Hematopoietic multipotent progenitor cell (in vitro differentiated cells): ENCODE measurements at regions not wholly inside any gene's neighbourhood (a gene's known extent, or its start where the extent isn't known, plus 50 kb on each side); places are given as distances from the start of the nearest gene placed in this dataset.

Experiments used
- DNase-seq, 3 donors: peaks; one replicate each; pipeline ENCODE4 v3.0.0-alpha.2; 2011 to 2015; ENCODE audit warnings: low read depth in 2 of 3, low spot score in 2 of 3

DNA sequence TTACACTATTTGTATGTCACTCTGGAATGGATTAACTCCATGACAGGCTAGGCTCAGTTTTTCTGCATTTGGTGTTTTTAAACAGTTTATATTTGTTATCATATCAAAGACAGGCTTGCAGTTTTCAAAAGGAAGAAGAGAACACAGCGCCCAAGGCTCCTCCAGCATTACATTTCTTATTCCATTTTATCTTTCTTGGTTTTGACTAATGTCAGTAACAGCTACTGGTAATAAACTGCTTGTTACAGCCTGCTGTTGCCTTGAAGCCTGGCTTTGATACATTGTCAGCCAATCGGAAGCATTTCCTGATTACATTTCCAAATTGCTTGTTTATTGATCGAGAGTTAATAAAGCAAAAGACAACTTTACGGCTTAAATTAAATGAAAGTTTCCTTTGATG, 166.0 kb upstream of the MDFIC start:
- no peak for DNase-seq

DNA sequence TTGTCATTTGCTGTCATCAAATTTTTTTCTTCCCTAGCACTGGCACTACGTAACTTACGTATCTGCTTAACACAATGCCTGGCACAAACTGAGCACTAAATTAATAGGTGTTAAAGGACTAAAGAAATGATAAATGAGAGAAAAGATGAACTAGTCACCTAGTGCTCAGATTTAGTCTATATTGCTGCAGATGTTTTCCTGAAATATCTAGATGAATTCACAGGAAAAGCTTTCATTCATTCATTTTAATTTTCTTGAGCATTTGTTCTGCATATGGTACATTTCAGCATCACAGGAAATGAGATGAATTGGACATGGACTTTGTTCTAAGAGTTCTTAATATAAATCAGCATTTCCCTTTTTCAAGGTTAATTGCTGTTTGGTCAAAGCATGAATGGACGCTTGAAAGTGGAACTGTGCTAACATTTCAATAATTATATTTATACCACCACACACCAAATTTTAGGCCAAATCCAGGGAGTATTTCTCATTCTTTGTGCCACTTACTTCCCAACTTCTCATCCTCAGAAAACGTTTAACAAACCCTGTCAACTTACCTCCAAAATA, 163.2 kb upstream of the MDFIC start:
- no peak for DNase-seq

DNA sequence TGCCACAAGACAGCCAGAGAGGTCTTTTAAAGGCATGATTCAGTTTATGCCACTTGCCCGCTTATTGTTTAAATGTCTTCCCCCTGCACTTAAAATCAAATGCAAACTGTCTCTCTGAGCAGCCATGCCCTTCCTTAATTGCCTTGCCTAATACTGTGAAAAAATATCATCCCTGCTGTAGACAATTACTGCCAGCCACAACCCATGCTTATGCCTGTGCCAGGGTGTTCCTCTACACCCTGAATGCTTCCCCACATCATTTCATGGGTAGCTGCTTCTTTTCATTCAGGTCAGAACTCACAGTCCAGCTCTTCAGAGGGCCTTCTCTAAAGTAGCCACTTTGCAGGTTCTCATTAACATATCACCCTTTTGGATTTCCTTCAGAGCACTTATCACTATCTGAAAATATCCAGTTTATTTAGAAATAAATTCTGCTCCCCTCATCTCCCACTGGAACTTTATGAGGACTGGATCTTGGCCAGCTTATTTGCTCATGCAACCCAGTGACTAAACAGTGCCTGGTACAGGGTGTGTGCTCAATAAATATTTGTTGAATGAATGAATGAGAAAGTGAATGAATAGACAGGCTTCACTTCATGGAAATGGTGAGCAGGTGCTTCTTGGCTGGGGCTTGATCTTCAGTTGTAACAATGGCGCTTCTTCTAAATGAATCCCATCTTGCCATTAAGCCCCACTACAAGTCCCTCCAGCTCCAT, 162.4 kb upstream of the MDFIC start:
- DNase-seq: no peak

DNA sequence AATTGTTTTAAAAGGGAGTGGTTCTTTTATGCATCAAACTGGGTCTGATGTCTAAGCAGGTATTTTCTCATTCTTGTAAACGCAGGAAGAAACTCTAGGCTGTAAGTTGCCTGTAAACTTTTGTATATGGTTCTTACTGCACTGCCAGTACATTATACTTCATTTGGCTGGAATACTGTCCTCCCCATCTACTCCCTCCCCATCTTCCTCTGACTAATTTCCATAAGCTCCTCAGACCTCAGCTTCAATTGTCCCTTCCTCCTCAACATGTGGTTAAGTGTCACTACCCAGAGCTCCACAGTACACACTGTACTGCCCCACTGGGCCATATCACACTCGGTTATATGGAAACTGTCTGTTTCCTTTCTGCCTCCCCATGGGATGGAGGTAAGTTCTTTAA, 161.4 kb upstream of the MDFIC start:
- DNase-seq: no peak

DNA sequence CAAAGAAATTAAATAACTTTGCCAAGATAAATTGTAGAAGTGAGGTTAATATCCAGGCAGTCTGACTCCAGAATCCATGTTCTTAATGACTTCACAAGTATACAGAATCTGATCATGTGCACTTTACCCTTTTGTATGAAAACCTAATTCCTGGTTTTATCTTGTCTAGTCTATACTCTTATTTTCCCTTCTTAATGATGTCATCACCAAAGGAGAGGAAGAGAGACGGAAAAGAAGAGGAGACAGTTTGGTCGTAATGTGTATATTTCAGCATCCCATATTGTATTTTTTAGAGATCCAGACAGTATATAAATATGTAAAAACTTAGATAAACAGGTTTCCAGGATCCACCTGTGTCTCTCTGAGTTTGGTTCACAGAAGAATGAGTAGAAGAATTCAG, 159.9 kb upstream of the MDFIC start:
- DNase-seq: no peak

DNA sequence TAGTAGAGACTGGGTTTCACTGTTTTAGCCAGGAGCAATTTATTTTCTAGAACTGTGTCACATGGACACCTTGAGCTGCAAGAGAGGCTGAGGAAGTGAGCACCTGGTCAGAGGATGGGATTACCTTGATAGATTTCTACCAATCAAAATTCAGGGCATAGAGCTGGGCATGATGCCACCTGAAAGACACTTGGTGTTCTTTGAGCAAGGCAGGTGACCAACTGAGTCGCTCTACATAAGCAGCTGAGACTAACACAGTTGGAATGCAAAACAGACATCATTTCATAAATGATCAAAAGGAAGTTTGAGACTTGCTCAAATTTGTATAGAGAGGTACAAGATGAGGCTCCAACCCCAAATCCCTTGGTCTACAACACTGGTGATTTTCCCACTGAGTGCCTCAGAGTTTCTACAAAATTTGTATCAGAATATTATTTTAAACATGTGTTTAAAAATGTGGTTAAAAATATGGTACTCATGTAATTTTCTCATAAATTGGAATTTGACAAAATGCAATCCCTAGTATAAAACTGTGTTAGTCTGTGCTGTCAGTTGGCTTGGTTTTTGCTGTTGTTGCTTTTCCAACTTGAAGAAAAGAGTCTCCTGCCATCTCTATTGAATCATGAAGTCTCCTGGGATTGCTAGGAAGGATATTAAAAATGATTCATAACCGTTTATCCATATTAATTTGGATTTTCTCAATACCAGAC, 156.4 kb upstream of the MDFIC start:
- no peak for DNase-seq

DNA sequence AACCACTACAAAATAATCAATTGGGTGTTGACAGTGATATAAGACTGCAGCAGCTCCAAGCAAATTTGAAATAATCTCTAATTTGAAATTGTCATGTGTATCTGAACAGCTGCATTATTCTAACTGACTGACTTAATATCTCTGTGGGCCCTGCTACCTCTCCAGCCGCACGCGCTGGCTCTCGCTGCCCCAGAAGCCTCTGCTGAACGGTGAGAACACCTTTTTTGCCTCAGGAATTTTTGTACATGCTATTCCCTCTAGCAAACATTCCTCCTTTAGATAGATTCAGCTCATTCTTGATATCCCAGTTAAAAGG, 155.9 kb upstream of the MDFIC start:
- DNase-seq: no peak

DNA sequence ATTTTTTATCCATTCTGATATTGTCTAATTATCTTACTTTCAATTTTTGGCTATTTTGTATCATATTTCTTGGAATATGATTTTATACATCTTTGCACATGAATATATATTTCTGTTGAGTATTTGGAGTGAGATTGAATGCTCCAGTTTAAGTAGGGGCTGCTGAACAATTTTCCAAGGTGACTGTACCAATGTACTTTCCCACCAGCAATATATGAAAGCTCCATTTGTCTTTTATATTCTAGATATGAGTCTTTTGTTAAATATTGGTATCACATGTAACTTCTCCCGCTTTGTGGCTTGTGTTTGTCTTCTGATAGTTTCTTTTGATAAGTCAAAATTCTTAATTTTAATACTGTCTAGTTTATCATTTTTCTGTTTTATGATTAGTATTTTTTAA, 144.6 kb upstream of the MDFIC start:
- DNase-seq: no peak

DNA sequence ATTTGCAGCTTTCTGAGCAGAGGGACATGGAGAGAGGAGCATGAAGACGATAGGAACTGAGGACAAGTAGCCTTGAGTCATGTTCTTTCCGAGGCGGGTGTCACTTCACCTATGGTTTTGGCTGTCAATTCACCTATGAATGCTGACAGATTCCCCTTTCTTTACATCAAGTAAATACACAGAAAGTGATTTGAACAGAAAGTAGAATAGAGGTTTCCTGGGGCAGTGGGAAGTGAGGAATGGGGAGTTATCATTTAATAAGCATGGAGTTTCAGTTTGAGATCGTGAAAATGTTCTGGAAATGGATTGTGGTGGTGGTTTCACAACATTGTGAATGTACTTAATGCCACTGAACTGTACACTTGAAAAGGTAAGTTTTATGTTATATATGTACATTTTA, 138.4 kb upstream of the MDFIC start:
- no peak for DNase-seq

DNA sequence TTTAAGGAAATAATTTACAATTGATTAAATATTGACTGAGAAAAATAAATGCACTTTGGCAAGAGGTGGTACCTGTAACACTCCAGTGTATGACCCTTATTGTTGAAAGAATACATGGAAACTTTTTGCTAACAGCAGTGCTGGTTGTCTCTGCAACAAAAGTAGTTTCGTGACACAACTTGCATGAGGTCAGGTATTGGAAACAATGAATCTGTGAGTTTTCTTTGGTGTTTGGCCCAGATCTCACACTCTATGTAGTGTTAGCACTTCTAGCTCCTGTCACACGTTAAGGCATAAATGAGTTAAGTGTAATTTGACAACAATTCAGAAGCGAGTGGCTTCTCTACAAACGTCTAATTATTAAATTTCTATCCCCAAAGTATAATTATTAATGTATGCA, 137.7 kb upstream of the MDFIC start:
- no peak for DNase-seq

DNA sequence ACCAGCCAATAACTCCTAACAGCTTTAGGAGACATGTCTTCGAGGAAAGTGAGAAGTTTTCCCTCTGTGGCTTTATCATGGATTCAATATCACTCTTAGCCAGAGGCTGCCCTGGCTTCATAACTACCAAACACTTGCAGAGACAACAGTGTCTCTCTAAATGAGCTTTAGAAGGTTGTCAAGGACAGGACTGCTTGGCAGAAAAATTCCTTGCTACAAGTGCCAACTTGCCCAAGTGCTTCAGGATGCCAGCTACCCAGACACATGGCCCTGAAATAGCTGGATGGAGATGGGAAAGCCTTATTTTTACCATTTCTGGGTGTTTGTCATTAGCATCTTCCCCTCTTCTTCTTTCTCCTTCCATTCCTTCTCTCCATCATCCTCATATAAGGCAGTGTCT, 137.1 kb upstream of the MDFIC start:
- DNase-seq: no peak

DNA sequence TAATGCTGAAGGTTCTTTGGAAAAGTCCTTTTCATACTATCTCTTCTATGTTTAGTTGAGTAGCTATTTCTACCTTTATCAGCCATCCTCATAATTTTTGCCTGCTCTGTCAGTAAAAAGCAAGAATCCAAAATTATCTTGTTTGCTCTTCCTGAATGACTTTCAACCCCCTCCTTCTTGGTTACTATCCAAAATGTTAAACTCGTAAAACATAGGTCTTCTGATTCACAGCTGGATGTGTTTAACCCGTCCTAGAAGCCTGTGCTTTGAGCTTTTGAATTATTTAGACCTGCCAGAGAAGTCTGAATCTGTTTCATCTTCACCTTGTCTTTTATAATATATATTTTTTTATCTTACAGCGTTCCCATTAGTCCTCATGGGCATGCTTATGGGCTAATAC, 136.4 kb upstream of the MDFIC start:
- no peak for DNase-seq

DNA sequence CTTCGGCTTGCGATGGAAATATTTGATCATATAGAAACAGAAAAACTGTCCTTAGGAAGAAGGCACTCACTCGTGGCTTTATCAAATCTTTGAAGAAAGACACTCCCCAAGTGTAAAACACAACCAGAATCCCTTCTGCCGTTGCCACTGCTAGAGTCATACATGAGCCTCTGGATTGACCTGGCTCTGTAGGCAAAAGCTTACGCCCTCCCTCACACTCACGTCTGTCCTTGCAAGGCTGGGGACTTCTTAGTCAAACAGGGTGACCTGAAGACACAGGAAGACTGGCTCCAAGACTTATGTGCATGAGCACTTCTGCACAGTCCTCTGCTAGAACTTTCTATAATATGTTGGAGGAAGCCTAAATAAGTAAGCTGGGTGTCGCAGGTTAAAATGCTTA, 135.4 kb upstream of the MDFIC start:
- no peak for DNase-seq

DNA sequence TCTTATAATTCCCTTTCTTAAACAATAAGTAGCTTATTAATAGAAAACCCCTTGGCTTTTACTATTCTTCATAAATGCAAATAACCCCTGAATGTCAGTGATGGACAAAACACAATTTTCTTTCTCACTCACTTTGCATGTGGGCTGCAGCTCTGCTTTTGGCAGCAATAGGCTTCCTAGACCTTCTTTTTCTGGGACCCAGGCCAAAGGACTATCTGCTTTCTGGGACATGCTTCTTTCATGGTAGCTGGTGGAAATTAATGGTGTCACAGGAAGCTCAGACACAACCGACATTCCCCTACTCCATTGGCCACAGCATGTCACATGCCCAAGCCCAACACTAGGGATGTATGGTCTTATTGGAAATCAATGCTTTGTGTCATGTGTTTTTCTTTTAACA, 134.3 kb upstream of the MDFIC start:
- DNase-seq: no peak

DNA sequence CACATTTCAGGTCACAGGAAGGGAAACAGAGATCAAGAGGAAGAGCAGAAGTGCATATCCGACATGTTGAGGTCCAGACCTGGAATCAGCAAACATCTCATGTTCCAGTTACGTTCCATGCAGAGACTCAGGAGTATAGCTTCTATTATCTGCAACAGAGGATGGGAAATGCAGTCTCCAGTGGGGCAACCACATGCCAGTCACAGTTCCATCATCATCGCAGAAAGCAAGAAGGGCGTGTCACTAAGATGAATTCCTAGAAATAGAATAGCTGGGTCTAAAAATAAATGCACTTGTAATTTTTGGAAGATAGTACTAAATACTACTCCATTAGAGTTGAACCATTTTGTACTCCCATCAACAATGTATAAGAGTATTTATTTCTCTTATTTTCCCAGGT, 133.2 kb upstream of the MDFIC start:
- DNase-seq: no peak

DNA sequence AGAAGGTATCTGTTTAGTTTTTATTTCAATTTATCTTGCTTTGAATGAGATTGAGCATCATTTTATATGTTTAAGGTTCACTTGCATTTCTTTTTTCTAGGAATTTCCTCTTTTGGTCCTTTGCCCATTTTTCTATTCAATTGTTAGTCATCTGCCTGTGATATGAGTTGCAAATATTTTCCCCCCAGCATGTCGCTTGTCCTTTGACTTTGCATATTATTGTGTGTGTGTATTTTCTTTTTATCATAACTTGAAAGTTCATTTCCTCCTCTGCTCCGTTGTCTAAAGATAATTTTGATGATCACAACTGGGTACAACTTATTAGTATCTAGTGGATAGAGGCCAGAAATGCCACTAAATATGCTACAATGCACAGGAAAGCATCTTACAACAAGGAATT, 132.7 kb upstream of the MDFIC start:
- no peak for DNase-seq

DNA sequence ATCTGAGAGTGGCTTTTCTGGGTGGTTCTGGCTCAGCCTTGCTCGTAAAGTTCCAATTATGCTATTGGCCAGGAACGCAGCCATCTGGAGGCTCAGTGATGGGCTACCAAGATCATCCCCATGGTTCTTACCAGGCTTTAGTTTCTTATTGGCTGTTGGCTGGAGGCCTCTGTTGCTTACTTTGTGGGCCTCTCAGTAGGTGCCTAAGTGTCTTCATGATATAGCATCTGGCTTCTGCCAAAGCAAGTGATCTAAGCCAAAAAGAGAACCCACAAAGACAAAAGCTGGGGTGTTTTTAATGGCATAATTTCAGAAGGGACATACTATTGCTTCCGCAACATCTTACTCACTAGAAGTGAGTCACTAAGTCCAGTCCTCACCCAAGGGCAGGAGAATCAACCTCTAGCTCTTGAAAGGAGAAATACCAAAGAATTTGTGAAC, 132.0 kb upstream of the MDFIC start:
- no peak for DNase-seq

DNA sequence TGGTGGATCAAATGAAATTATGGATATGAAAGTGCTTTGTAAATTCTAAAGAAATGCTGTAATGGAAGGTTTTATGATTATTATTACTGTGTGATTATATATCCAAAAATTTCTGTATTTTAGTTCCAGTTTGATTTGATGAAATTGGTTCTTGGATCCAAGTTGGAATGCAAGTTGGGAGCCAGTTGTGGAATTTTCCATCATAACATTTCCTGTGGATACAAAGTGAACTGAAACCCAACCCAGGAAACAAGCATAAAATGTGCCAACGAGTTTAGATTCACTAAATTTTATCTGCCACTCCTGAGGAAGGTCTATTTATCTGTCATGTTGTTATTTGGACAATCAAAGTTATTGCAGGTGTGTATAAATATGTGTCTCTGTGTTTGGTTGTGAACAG, 131.4 kb upstream of the MDFIC start:
- no peak for DNase-seq

DNA sequence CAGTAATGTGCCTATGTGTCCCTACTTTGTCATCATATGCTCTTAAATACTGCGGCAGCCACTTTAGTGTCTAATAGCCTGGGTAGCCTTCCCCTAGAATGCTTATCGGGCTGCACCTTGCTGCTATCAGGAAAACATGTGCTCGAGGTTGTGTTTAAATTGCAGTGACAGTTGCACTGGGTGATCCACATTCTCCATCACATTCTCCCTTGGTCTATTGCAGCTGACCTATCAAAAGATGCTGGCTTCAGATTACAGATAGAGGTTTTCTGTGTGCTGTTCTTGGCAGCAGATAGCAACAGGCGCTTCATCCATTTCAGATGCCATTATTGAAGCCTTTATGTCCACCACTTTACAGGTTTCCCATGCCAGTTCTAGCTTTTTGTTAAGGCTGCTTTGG, 130.1 kb upstream of the MDFIC start:
- no peak for DNase-seq

DNA sequence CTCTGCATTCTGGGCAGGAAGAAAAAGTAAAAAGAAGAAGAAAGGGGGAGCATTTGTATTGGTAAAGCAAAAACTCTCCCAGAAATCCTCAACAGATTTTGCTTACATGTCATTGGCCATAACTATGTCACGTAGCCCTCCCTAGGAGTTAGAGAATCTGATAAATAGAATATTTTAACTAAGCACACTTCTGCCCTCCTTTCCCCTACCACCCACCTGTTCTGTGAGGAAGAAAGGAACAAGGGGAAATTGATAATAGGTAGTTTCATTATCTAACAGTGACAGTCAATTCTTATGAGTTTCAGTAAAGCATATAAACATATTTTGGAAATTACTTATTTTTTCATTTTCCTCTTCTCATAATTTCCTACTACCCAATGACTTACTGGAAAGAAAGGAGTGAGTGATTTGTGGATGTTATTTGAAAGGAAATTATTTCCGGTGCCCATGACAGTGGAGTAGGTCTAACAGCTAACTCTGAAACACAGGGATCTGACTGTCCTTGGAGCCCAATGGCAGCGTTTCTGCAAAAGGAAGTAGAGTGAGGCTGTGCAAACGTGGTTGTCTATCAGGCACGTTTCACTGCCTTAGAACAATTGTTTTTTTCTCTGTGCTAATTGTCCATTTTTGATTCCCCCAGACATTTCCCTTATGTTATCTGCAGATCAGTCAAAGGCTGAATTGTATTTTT, 128.6 kb upstream of the MDFIC start:
- DNase-seq: no peak

DNA sequence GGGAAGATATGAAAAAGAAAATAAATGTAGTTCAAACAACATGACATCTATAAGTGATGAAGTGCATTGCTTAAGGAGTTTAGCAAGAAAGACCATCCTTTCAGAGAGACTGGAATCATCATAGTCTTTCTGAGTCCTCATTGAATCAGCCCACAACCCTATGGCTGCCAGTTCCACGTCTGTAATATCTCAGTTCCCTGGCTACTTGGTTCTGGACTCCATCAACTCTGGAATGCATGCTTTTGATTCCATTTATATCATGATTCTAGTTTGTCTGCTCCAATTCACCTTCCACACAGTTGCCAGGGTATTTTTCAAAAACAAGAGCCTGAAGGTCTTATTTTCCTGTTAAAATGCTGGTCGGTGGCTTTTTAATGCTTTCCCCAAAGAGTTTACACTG, 126.4 kb upstream of the MDFIC start:
- no peak for DNase-seq

DNA sequence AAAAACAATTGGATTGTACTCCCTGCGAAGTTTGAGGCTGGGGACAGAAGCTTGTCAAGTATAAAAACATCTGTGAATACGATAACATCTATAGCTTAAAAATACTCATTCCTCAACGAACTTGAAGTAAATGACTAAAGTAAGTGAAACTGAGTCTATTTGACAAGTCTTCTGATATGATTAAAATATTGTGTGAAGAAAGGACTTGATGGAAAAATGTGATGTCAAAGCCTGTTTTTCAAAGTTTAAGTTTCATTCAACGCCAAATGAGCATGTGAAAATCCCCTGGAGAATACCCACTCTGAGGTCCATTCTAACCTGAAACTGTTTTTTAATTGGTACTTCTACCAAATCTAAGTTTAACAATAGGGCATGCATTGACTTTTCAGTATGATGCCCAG, 122.3 kb upstream of the MDFIC start:
- DNase-seq: no peak
